HUES64 (cell line): ENCODE measurements at regions not wholly inside any gene's neighbourhood (a gene's known extent, or its start where the extent isn't known, plus 50 kb on each side); places are given as distances from the start of the nearest gene placed in this dataset.
"Not testable (repeated sequence)": the region's sequence is repeated elsewhere in the genome, so short reads cannot be mapped to it uniquely, and the experiment has no call there.

Experiments used
- H3K27ac ChIP-seq: 2 replicates; pipeline ENCODE4 v1.7.0; 2013; ENCODE audit warnings: low read depth, low read length, inconsistent platforms
- H3K27me3 ChIP-seq: 2 replicates; pipeline ENCODE4 v1.6.1; 2013; ENCODE audit warnings: mild to moderate bottlenecking, low read length; ENCODE audit not compliant: insufficient read depth
- H3K36me3 ChIP-seq: 2 replicates; pipeline ENCODE4 v1.6.1; 2013; ENCODE audit warnings: mild to moderate bottlenecking, low read length; ENCODE audit not compliant: insufficient read depth
- H3K4me1 ChIP-seq: 2 replicates; pipeline ENCODE4 v1.6.1; 2013; ENCODE audit warnings: mild to moderate bottlenecking, low read length, moderate library complexity; ENCODE audit not compliant: insufficient read depth
- H3K4me3 ChIP-seq: 2 replicates; pipeline ENCODE4 v1.5.1; 2013; ENCODE audit warnings: mild to moderate bottlenecking, low read length, moderate library complexity
- H3K9ac ChIP-seq: 2 replicates; pipeline ENCODE4 v1.6.1; 2013; ENCODE audit warnings: mild to moderate bottlenecking, low read depth, low read length
- H3K9me3 ChIP-seq: 2 replicates; pipeline ENCODE4 v1.6.1; 2013; ENCODE audit warnings: low read depth, low read length; ENCODE audit not compliant: insufficient read depth
- WGBS: fragments of 150-250, 120-280 bp; methylation state at CpG from one replicate; pipeline ENCODE4 v1.1.7; 2013; ENCODE audit warnings: missing lambda C conversion rate; 5-methylcytosine and 5-hydroxymethylcytosine counted together

- Histone ChIP-seq H3K4me3 (no peak overlapping the region), H3K27me3 (no peaks in the 10 kb centered on the region), H3K27ac (no peak overlapping the region), H3K9ac (no peak overlapping the region), H3K4me1 (peaks cover 4% of the 10 kb centered on the region; the same call in 1 of the 2 replicates), H3K36me3 (no peaks in the 10 kb centered on the region), H3K9me3 (no peaks in the 10 kb centered on the region)
- WGBS: 82% methylated on average over 1 of the region's 1 CpG
Measured at GRCh38 chr2:203605302-203605701, 70.2 kb upstream of the RAPH1 start.

- no peaks in the 10 kb centered on the region for H3K27me3 ChIP-seq
- H3K9me3 ChIP-seq: no peaks in the 10 kb centered on the region
- 96% methylated on average over 3 of the region's 3 CpGs for WGBS
- no peak overlapping the region for H3K9ac ChIP-seq
- no peak overlapping the region for H3K4me3 ChIP-seq
- H3K27ac ChIP-seq: no peak overlapping the region
- no peaks in the 10 kb centered on the region for H3K36me3 ChIP-seq
- H3K4me1 ChIP-seq: no peaks in the 10 kb centered on the region
Measured at GRCh38 chr2:203606051-203606450, 71.0 kb upstream of the RAPH1 start.

- Histone ChIP-seq H3K4me3 (no peak overlapping the region), H3K9ac (no peak overlapping the region), H3K9me3 (no peaks in the 10 kb centered on the region), H3K36me3 (no peaks in the 10 kb centered on the region), H3K4me1 (no peaks in the 10 kb centered on the region), H3K27ac (no peak overlapping the region), H3K27me3 (no peaks in the 10 kb centered on the region)
- WGBS: 97% methylated on average over 8 of the region's 8 CpGs
Measured at GRCh38 chr2:203610558-203610957, 75.5 kb upstream of the RAPH1 start.

GRCh38 chr2:203612246-203612645 lies 77.1 kb upstream of the RAPH1 start:
- 92% methylated on average over 4 of the region's 4 CpGs for WGBS
- Histone ChIP-seq H3K9ac (no peak overlapping the region), H3K27me3 (no peaks in the 10 kb centered on the region), H3K9me3 (no peaks in the 10 kb centered on the region), H3K4me3 (no peak overlapping the region), H3K4me1 (no peaks in the 10 kb centered on the region), H3K36me3 (no peaks in the 10 kb centered on the region), H3K27ac (no peak overlapping the region)

GRCh38 chr2:203619267-203619878 lies 84.3 kb upstream of the RAPH1 start:
- no peak overlapping the region for H3K4me3 ChIP-seq
- 95% methylated on average over 5 of the region's 6 CpGs for WGBS
- no peaks in the 10 kb centered on the region for H3K27me3 ChIP-seq
- H3K9ac ChIP-seq: no peak overlapping the region
- no peaks in the 10 kb centered on the region for H3K4me1 ChIP-seq
- H3K36me3 ChIP-seq: no peaks in the 10 kb centered on the region
- no peaks in the 10 kb centered on the region for H3K9me3 ChIP-seq
- no peak overlapping the region for H3K27ac ChIP-seq

- Histone ChIP-seq H3K27ac (no peak overlapping the region), H3K9ac (no peak overlapping the region), H3K4me3 (no peak overlapping the region), H3K4me1 (no peaks in the 10 kb centered on the region), H3K27me3 (no peaks in the 10 kb centered on the region), H3K36me3 (no peaks in the 10 kb centered on the region), H3K9me3 (no peaks in the 10 kb centered on the region)
- WGBS: 97% methylated on average over 4 of the region's 5 CpGs
Measured at GRCh38 chr2:203621981-203622515, 84.4 kb upstream of the CD28 start.

- 90% methylated on average over 3 of the region's 3 CpGs for WGBS
- no peaks in the 10 kb centered on the region for H3K4me1 ChIP-seq
- no peak overlapping the region for H3K9ac ChIP-seq
- no peak overlapping the region for H3K4me3 ChIP-seq
- H3K9me3 ChIP-seq: no peaks in the 10 kb centered on the region
- H3K36me3 ChIP-seq: no peaks in the 10 kb centered on the region
- H3K27ac ChIP-seq: no peak overlapping the region
- no peaks in the 10 kb centered on the region for H3K27me3 ChIP-seq
Measured at GRCh38 chr2:203623096-203623495, 83.3 kb upstream of the CD28 start.

- H3K9me3 ChIP-seq: no peaks in the 10 kb centered on the region
- no peak overlapping the region for H3K27ac ChIP-seq
- 87% methylated on average over 6 of the region's 6 CpGs for WGBS
- no peaks in the 10 kb centered on the region for H3K4me1 ChIP-seq
- no peaks in the 10 kb centered on the region for H3K27me3 ChIP-seq
- no peak overlapping the region for H3K9ac ChIP-seq
- H3K4me3 ChIP-seq: no peak overlapping the region
- no peaks in the 10 kb centered on the region for H3K36me3 ChIP-seq
Measured at GRCh38 chr2:203623661-203624060, 82.8 kb upstream of the CD28 start.

GRCh38 chr2:203625701-203626100 lies 80.7 kb upstream of the CD28 start:
- WGBS: 83% methylated on average over 1 of the region's 1 CpG
- no peak overlapping the region for H3K27ac ChIP-seq

GRCh38 chr2:203626247-203626646 lies 80.2 kb upstream of the CD28 start:
- not testable (repeated sequence) for H3K9me3 ChIP-seq, H3K4me1 ChIP-seq, H3K9ac ChIP-seq, H3K36me3 ChIP-seq, H3K4me3 ChIP-seq, H3K27ac ChIP-seq, H3K27me3 ChIP-seq
- WGBS: 94% methylated on average over 3 of the region's 4 CpGs

More at GRCh38 chr2:203625701-203626100, 80.7 kb upstream of the CD28 start:
- Histone ChIP-seq H3K4me3 (no peak overlapping the region), H3K36me3 (no peaks in the 10 kb centered on the region), H3K9ac (no peak overlapping the region), H3K4me1 (no peaks in the 10 kb centered on the region), H3K9me3 (no peaks in the 10 kb centered on the region), H3K27me3 (no peaks in the 10 kb centered on the region)

- Histone ChIP-seq H3K36me3 (no peaks in the 10 kb centered on the region), H3K9me3 (no peaks in the 10 kb centered on the region), H3K9ac (no peak overlapping the region), H3K4me3 (no peak overlapping the region), H3K27me3 (no peaks in the 10 kb centered on the region), H3K27ac (no peak overlapping the region), H3K4me1 (no peaks in the 10 kb centered on the region)
- WGBS: 79% methylated on average over 2 of the region's 2 CpGs
Measured at GRCh38 chr2:203626952-203627681, 79.3 kb upstream of the CD28 start.
